ENCODE measurements at regions not wholly inside any gene's neighbourhood (a gene's known extent, or its start where the extent isn't known, plus 50 kb on each side); places are given as distances from the start of the nearest gene placed in this dataset.

- Histone ChIP-seq H3K9me3 (ENCODE audit: control insufficient read depth in 1 of 2, insufficient read depth in 1 of 2, low read depth in 1 of 2, low read length in 2 of 2) (no peaks in the 10 kb centered on the region), H4K20me1 (ENCODE audit: insufficient read depth) (no peaks in the 10 kb centered on the region), H3K79me2 (ENCODE audit: insufficient read depth, low read length) (no peaks in the 10 kb centered on the region), H3K4me1 (ENCODE audit: control insufficient read depth in 1 of 2, insufficient read depth in 2 of 2, low read length in 2 of 2) (no peaks in the 10 kb centered on the region), H3K36me3 (ENCODE audit: control insufficient read depth in 1 of 2, insufficient read depth in 2 of 2, low read length in 2 of 2) (no peaks in the 10 kb centered on the region), H3K4me2 (ENCODE audit: low read length) (no peak overlapping the region), H3K27me3 (ENCODE audit: insufficient read depth, low read length) (no peaks in the 10 kb centered on the region), H3K27ac (ENCODE audit: low read depth, low read length) (no peak overlapping the region), H3K9me2 (ENCODE audit: insufficient read depth) (no peaks in the 10 kb centered on the region), H3K4me3 (replicated peaks in 1 of 2; ENCODE audit: low read depth in 1 of 2, low read length in 2 of 2) (no peak overlapping the region), H2AFZ (ENCODE audit: low read depth, low read length, poor library complexity, severe bottlenecking) (no peak overlapping the region), H3K9ac (ENCODE audit: low read length) (no peak overlapping the region)
- POLR2A ChIA-PET = no interaction called here
- CTCF ChIA-PET = no interaction called here
- DNase-seq (ENCODE audit: low read depth, low spot score) = no peak
- intact Hi-C loops (cut with micrococcal nuclease) = no loop called here
- RAD21 ChIA-PET (ENCODE audit: low non-redundant PET in 1 of 2, low total read pairs in 2 of 2, uncharacterized antibody in 2 of 2, unreplicated experiment in 2 of 2) = no interaction called here
- TF ChIP-seq EZH2phosphoT487 (IDR thresholded peaks at IDR 0.05; ENCODE audit: borderline replicate concordance) (no peak), ZBTB33 (IDR thresholded peaks at IDR 0.05; ENCODE audit: extremely low read depth, insufficient replicate concordance, low read length) (no peak), TCF7L2 (IDR thresholded peaks at IDR 0.05; ENCODE audit: borderline replicate concordance, extremely low read depth, insufficient read depth, insufficient read length) (no peak), CBX3 (IDR thresholded peaks at IDR 0.05; ENCODE audit: low read depth) (no peak), CEBPB (IDR thresholded peaks at IDR 0.05; ENCODE audit: low read depth) (no peak), SP1 (IDR thresholded peaks at IDR 0.05; ENCODE audit: low read depth) (no peak), ZFX (IDR thresholded peaks at IDR 0.05) (no peak), FOSL1 (IDR thresholded peaks at IDR 0.05; ENCODE audit: low read depth) (no peak), EGR1 (IDR thresholded peaks at IDR 0.05; ENCODE audit: low read depth) (no peak), EZH2 (IDR thresholded peaks at IDR 0.05) (no peak), SIN3A (IDR thresholded peaks at IDR 0.05; ENCODE audit: low read depth) (no peak)
- TF ChIP-seq, protein P1, sequence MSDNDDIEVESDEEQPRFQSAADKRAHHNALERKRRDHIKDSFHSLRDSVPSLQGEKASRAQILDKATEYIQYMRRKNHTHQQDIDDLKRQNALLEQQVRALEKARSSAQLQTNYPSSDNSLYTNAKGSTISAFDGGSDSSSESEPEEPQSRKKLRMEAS (IDR thresholded peaks at IDR 0.05) = no peak
- TF ChIP-seq, protein P2, sequence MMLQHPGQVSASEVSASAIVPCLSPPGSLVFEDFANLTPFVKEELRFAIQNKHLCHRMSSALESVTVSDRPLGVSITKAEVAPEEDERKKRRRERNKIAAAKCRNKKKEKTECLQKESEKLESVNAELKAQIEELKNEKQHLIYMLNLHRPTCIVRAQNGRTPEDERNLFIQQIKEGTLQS (IDR thresholded peaks at IDR 0.05) = no peak
- BruUV-seq (replicated peaks) = no TSS peak
- ATAC-seq = no peak
Measured at GRCh38 chr6:155695495-155695894, 239.9 kb upstream of the NOX3 start.
